Fibroblast of gingiva (primary cell): ENCODE measurements at regions not wholly inside any gene's neighbourhood (a gene's known extent, or its start where the extent isn't known, plus 50 kb on each side); places are given as distances from the start of the nearest gene placed in this dataset.

Source experiments
- DNase-seq: peaks from one replicate; pipeline ENCODE4 v3.0.0-alpha.2; 2011; ENCODE audit warnings: low read depth

GRCh38 chr17:36816214-36816906, 120.9 kb upstream of the LHX1 start:
- no peak for DNase-seq

DNA sequence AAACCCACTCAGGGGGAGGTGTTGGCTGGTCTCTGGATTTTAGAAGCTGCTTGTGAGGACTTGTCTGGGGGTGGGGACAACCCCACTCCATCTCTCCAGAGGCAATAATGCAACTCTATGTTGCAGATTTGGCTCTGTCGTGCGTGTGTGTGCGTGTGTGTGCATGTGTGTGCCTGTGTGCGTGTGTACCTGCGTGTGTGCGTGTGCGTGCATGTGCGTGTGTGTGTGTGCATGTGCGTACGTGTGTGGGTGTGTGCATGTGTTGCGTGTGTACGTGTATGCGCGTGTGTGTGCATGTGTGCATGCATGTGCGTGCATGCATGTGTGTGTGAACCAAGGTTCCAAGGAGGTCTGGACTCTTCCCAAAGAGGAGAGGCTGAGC, 120.4 kb upstream of the LHX1 start:
- no peak for DNase-seq

DNA sequence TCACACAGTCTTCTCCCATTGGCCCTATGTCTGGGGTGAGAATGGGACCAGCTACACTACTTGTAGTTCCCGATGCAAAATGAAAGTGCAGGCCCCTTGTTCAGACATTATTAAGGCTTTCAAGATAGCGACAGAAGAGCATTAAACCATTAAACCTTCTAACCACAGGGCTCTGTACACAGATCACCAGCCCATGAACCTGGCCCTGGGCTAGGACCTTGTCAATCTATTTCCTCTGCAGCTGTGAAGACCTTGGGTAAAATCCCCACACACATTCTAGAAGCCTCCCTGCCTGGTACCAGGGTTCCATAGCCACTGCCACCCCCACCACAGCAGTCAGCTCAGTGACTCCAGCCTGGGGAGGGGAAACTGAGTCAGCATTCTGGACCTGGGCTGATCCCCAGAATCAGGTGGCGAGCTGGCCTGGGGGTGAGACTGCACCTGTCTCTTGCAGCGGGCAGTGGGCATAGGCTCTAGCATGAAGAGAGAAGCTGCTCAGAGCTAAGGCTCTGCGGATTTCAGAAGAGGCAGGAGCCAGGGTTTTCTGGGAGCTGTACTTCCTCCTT, 119.7 kb upstream of the LHX1 start:
- no peak for DNase-seq

GRCh38 chr17:36818134-36818825, 119.0 kb upstream of the LHX1 start:
- DNase-seq, result no peak

- DNase-seq, result no peak
Measured at GRCh38 chr17:36823850-36824677, 113.2 kb upstream of the LHX1 start.

DNA sequence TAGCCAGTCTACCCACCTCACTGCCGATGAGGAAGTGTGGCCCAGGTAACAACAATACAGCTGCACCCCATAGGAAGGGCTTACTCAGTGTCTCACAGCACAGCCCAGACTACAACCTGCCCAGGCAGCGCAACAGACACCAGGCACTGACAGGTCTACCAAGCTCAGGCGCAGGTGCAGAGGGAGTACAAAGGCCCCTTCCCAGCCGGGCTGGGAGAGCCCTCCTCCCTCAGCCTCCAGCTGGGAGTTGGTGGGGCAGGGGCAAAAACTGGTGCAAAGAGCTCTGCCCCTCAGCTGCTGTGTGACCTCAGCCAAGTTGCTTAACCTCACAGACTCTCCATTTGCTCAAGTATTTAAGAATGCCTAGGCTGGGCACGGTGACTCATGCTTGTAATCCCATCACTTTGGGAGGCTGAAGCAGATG, 112.6 kb upstream of the LHX1 start:
- DNase-seq, result no peak

DNA sequence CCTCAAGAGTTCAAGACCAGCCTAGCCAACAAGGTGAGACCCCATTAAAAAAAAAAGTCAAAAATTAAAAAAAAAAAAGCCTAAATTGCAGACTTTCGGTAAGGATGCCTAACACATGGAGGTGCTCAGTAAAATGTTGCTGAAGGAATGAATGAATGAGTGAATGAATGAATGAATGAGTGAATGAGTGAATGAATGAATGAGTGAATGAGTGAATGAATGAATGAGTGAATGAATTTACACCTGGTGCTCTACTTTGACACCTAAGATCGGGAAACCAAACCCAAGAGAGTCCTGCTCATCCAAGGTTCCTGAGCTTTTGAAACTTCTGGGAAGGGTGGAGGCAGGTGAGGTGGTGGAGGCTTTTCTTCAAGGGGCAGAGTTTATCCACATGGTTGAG, 112.2 kb upstream of the LHX1 start:
- no peak for DNase-seq

- no peak for DNase-seq
Measured at GRCh38 chr17:36825521-36825920, 111.8 kb upstream of the LHX1 start.

DNA sequence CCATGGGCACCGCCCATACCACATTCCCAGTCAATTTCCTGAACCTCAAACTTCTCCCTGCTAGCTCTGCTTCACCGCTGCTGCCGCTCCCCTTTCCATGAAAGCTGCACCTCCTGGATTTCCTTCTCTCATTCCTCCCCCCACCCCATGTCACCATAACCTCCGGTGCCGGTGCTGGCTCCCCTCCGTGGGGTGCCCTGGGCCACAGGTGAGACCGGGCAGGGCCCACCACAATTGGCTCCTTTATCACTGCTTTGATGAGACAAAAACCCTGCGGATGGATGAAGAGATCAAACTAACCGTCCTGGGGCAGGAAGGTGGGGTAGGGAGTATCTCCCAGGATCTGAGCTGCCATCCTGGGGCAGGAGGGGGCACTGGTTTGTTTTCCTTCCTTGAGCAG, 111.3 kb upstream of the LHX1 start:
- no peak for DNase-seq

- DNase-seq, result no peak
Measured at GRCh38 chr17:36827081-36827480, 110.2 kb upstream of the LHX1 start.

- no peak for DNase-seq
Measured at GRCh38 chr17:36829676-36830075, 107.6 kb upstream of the LHX1 start.

DNA sequence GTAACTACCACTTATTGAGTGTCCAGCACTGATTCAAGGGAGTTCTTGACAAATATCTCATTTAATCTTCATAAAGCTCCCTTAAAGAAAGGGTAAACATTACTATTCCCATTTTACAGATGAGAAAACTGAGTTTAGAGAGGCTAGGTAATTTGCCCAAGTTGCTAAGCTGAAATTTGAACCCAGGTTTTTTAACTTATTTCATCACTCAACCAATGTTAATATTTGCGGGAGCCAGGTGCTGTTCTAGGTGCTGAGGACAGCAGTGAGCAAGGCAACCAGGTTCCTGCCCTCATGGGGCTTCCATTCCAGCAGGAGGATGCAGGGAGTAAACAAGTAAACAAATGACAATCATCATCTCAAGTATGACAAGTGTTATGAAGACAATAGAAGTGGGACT, 104.0 kb upstream of the LHX1 start:
- DNase-seq, result no peak

GRCh38 chr17:36835036-36835435, 102.2 kb upstream of the LHX1 start:
- no peak for DNase-seq

DNA sequence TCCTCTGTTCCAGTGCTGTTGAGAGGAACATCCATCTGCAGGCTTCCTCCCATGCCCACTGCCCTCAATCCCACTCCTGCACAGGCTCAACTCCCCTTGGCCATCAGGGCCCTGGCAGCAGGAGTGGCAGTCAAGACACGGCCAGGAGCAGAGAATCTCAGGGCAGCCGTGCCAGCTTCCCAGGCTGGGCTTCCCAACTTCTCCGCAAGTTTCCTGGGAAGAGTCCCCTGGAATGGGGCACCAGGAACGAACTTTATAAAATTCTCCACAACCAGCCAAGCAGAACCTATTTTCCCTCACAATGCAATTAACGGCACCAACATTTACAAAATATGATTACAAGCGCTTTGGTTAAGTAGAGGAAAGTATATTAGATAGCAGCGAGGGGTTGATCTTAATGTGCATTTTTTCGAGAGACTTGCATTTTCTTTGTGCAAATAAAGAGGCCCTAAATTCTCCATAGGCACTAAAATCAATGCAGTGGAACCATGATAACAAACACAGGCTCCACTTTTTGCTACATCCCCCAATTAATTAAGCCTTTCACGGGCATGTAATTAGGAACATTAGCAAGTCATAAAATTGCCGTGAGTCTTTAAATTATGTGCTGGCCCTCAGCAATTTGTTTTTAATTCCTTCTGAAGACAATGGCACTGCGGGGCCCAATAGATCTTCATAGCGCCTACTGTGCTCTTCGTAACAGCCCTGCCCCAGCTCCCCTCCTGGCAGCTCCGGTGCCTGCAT, 99.9 kb upstream of the LHX1 start:
- DNase-seq, result no peak

DNA sequence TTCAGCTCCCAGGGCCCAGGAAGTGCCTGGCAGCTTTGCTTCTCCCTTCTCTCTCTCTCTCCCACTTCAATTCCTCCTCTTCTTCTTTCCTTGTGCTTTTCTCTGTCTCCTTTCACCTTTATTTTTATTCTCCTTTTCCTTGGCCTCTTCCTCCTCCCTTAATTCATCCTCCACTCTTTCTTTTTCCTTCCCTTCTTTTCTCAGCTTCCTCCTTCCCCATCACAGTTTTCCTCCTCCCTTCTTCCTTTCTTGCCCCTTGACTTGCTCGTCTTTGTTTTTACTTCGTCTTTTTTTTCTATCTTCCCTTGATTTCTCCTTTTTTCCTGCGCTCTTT, 99.4 kb upstream of the LHX1 start:
- DNase-seq, result no peak

DNA sequence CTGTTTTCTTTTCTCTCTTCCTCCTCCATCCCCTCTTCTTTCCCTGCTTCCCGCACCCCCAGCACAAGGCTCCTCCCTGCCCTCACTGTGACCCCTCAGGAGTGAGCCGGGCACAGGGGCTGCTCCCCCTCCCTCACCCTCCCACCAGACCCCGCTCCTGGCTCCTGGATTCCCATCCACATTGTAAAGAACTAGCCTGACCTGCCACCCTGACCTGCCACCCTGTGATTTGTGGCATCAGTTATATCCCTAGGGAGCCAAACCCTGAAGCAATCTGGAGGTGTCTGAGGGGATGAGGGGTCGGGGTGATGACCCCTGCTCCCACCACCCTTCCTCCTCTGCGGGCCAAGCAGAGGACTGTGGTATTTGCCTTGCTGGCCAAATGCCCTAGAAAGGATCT, 98.0 kb upstream of the LHX1 start:
- DNase-seq, result no peak

GRCh38 chr17:36840796-36841195, 96.5 kb upstream of the LHX1 start:
- no peak for DNase-seq

GRCh38 chr17:36842231-36842819, 95.0 kb upstream of the LHX1 start:
- no peak for DNase-seq

DNA sequence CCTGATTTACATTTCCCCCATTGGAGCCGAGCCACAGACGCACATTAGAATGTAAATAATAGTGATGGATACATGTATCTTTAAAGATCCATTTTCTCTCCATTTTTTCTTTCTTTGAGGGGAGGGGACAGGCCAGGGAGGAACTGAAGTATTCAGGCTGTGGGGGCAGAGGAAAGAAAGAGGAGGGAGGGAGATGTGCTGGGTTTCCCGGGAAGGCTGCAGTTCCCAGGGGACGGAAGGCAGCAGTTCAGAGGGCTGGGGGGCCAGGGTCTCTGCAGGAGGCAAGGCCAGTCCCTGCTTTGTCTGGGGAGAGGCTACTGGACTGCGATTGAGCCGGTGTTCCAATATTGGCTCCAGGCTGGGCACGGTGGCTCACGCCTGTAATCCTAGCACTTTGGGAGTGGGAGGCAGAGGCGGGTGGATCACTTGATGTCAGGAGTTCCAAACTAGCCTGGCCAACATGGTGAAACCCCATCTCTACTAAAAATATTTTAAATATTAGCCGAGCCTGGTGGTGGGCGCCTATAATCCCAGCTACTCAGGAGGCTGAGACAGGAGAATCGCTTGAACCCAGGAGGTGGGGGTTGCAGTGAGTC, 94.2 kb upstream of the LHX1 start:
- DNase-seq, result no peak

- no peak for DNase-seq
Measured at GRCh38 chr17:36844013-36844412, 93.3 kb upstream of the LHX1 start.

DNA sequence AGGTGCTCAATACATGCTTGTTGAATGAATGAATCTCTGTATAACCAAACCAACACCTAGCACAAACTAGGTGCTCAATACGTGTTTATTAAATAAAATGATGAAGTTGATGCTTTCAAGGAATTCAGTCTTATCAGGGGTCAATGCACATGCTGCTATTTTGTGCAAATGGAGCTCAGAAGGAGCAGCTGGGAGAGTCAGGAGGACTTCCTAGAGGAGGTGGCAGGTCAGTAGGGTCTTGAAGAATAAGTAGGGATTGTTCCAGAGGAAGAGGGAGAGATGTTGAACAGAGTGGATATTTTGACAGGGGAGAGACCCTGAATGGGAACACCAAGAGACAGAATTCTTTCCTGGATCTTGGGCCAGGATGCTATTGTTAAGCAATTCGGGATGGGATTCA, 92.7 kb upstream of the LHX1 start:
- DNase-seq, result no peak
